HL-60 (cell line): ENCODE measurements at regions not wholly inside any gene's neighbourhood (a gene's known extent, or its start where the extent isn't known, plus 50 kb on each side); places are given as distances from the start of the nearest gene placed in this dataset.

Source experiments
- GABPA ChIP-seq: IDR thresholded peaks from 2 replicates; pipeline ENCODE4 v1.6.1; 2012; ENCODE audit warnings: low read depth
- POLR2AphosphoS5 ChIP-seq: IDR thresholded peaks from 2 replicates; pipeline ENCODE4 v1.6.1; 2012; ENCODE audit warnings: low read depth
- SPI1 ChIP-seq: IDR thresholded peaks from 2 replicates; pipeline ENCODE4 v1.6.1; 2012; ENCODE audit warnings: low read depth, mild to moderate bottlenecking, borderline replicate concordance
- TF ChIP-seq, protein P1 (sequence below): IDR thresholded peaks from one replicate; pipeline ENCODE4 v1.5.1; 2011; ENCODE audit warnings: low read length, control low read depth, inconsistent platforms; ENCODE audit not compliant: insufficient read depth
- TF ChIP-seq, protein P2 (sequence below): IDR thresholded peaks from 2 replicates; pipeline ENCODE4 v1.6.1; 2012; ENCODE audit warnings: low read depth; ENCODE audit not compliant: insufficient replicate concordance

DNA sequence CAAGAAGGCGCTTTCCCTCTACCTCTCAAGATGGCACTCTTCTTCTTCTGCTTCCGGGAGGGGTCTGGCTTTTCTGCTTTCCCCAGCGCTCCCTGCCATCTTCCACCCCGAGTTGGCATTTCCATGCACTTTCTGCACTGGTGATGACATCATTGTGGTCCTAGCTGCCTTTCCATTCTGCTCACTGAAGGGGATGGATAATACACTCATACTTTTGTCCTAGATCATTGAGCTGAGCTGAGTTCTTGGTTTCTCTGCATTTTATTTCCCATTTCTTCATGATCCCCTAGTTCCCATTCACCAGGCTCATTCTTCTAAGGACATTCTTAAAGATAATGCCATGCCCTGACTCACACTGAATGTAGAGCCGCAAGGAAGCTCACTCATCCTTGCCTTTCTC, 96.7 kb downstream of the EDN1 start:
- TF ChIP-seq, protein P1, sequence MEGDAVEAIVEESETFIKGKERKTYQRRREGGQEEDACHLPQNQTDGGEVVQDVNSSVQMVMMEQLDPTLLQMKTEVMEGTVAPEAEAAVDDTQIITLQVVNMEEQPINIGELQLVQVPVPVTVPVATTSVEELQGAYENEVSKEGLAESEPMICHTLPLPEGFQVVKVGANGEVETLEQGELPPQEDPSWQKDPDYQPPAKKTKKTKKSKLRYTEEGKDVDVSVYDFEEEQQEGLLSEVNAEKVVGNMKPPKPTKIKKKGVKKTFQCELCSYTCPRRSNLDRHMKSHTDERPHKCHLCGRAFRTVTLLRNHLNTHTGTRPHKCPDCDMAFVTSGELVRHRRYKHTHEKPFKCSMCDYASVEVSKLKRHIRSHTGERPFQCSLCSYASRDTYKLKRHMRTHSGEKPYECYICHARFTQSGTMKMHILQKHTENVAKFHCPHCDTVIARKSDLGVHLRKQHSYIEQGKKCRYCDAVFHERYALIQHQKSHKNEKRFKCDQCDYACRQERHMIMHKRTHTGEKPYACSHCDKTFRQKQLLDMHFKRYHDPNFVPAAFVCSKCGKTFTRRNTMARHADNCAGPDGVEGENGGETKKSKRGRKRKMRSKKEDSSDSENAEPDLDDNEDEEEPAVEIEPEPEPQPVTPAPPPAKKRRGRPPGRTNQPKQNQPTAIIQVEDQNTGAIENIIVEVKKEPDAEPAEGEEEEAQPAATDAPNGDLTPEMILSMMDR: no peak
- no peak for TF ChIP-seq POLR2AphosphoS5
- TF ChIP-seq, protein P2, sequence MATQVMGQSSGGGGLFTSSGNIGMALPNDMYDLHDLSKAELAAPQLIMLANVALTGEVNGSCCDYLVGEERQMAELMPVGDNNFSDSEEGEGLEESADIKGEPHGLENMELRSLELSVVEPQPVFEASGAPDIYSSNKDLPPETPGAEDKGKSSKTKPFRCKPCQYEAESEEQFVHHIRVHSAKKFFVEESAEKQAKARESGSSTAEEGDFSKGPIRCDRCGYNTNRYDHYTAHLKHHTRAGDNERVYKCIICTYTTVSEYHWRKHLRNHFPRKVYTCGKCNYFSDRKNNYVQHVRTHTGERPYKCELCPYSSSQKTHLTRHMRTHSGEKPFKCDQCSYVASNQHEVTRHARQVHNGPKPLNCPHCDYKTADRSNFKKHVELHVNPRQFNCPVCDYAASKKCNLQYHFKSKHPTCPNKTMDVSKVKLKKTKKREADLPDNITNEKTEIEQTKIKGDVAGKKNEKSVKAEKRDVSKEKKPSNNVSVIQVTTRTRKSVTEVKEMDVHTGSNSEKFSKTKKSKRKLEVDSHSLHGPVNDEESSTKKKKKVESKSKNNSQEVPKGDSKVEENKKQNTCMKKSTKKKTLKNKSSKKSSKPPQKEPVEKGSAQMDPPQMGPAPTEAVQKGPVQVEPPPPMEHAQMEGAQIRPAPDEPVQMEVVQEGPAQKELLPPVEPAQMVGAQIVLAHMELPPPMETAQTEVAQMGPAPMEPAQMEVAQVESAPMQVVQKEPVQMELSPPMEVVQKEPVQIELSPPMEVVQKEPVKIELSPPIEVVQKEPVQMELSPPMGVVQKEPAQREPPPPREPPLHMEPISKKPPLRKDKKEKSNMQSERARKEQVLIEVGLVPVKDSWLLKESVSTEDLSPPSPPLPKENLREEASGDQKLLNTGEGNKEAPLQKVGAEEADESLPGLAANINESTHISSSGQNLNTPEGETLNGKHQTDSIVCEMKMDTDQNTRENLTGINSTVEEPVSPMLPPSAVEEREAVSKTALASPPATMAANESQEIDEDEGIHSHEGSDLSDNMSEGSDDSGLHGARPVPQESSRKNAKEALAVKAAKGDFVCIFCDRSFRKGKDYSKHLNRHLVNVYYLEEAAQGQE: no peak
- no peak for TF ChIP-seq GABPA
- no peak for TF ChIP-seq SPI1
